Retinal pigment epithelial cell (primary cell): ENCODE measurements at regions not wholly inside any gene's neighbourhood (a gene's known extent, or its start where the extent isn't known, plus 50 kb on each side); places are given as distances from the start of the nearest gene placed in this dataset.

Source experiments
- DNase-seq: peaks from one replicate; pipeline ENCODE4 v3.0.0-alpha.2; 2010; ENCODE audit warnings: low read depth
- H3K4me3 ChIP-seq: 2 replicates; pipeline ENCODE4 v1.5.1; 2011; ENCODE audit warnings: mild to moderate bottlenecking, low read length, control low read depth, moderate library complexity
- TF ChIP-seq, protein P1 (sequence below): conservative IDR thresholded peaks from 2 replicates; pipeline ENCODE4 v1.5.1; 2011; ENCODE audit warnings: low read depth, low read length, control low read depth, inconsistent platforms

DNA sequence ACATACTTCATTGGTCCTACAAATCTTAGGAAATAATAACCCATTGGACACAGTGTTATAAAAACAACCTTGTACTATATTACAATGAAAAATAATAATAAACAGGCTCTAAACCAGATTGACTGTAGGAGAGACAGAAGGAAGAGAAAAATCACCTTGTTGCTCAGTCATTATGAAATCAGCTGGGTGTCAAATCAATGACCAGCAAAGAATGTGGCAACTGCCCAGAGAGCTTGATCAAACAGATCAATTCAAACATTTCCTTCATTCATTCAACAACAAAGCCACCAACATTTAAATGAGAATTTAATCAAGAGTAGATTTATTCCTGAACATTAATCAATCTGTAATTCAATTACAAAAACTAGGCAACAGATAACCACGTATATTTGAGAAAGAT lies 671.9 kb upstream of the CHAC2 start:
- TF ChIP-seq, protein P1, sequence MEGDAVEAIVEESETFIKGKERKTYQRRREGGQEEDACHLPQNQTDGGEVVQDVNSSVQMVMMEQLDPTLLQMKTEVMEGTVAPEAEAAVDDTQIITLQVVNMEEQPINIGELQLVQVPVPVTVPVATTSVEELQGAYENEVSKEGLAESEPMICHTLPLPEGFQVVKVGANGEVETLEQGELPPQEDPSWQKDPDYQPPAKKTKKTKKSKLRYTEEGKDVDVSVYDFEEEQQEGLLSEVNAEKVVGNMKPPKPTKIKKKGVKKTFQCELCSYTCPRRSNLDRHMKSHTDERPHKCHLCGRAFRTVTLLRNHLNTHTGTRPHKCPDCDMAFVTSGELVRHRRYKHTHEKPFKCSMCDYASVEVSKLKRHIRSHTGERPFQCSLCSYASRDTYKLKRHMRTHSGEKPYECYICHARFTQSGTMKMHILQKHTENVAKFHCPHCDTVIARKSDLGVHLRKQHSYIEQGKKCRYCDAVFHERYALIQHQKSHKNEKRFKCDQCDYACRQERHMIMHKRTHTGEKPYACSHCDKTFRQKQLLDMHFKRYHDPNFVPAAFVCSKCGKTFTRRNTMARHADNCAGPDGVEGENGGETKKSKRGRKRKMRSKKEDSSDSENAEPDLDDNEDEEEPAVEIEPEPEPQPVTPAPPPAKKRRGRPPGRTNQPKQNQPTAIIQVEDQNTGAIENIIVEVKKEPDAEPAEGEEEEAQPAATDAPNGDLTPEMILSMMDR: no peak
- no peak overlapping the region for H3K4me3 ChIP-seq
- no peak for DNase-seq

DNA sequence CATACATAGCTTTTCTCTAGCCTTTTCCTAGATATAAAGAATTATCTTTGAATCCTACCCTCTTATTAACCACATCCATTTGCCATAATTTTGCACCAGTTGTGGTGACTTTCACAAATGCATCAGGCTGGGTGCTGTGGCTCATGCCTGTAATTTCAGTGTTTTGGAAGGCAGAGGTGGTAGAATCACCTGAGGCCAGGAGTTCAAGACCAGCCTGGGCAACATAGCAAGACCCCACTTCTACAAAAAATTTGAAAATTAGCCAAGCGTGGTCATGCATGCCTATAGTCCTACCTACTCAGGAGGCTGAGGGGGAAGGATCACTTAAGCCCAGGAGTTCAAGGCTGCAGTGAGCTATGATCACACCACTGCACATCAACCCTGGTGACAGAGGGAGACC lies 672.4 kb upstream of the CHAC2 start:
- no peak overlapping the region for H3K4me3 ChIP-seq
- DNase-seq: no peak
- TF ChIP-seq, protein P1: no peak

DNA sequence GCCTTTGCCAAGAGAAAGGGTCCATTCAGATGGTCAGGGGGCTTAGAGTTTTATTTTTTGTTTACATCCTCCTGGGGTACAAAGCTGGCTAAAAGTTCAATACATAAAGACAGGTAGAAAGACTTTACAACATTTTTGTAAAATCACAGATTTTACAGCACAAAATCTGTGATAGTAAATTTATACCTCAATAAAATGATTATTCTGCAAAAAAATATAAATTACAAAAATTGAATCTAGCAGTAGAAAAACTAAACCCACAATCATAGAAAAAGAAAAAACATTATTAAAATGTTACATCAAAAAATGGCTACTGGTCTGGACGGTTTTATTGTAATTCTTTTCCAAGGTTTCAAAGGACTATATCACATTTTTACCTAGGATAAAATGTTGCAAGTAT lies 674.2 kb upstream of the CHAC2 start:
- no peak for DNase-seq
- H3K4me3 ChIP-seq: no peak overlapping the region
- TF ChIP-seq, protein P1: no peak

GRCh38 chr2:53091183-53091582 lies 676.4 kb upstream of the CHAC2 start:
- TF ChIP-seq, protein P1: no peak
- no peak for DNase-seq
- no peak overlapping the region for H3K4me3 ChIP-seq

GRCh38 chr2:53087874-53088461 lies 679.6 kb upstream of the CHAC2 start:
- TF ChIP-seq, protein P1: no peak
- H3K4me3 ChIP-seq: no peak overlapping the region
- DNase-seq: no peak

DNA sequence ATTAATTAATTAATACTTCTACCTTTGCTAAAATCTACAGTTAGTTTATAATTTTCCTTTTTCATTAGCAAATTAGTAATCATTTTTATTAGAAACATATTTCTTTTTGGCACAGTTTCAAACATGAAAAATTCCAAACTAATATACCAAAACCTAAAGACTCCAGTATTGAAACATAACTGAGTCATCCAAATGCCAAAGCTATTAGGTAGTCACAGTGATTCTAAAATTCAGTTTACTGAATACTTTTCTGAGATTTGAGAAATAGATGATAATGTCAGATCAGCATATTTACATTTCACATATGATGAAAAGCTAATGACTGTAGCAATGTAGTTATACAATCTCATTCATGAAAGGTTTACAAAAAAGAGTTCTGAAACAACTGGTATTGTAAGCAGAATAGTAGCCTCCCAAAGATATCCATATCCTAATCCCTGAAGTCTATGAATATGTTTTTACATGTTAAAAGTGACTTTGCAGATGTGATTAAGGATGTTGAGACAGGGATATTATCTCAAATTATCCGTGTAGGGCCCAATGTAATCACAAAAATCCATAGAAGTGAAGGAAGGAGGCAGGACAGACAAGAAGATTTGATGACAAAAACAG lies 680.2 kb upstream of the CHAC2 start:
- DNase-seq: peak; percentile 39
- TF ChIP-seq, protein P1: no peak
- H3K4me3 ChIP-seq: no peak overlapping the region

GRCh38 chr2:53077413-53077812 lies 690.2 kb upstream of the CHAC2 start:
- TF ChIP-seq, protein P1: no peak
- no peak overlapping the region for H3K4me3 ChIP-seq
- DNase-seq: no peak
